HCT116 (cell line): ENCODE measurements at regions not wholly inside any gene's neighbourhood (a gene's known extent, or its start where the extent isn't known, plus 50 kb on each side); places are given as distances from the start of the nearest gene placed in this dataset.

Experiments used
- ATAC-seq: fragments of 200-7000 bp; cut with Tn5 transposase; 2 replicates; pipeline ENCODE4 v1.9.1; 2020; ENCODE audit warnings: mild to moderate bottlenecking, moderate library complexity
- BruUV-seq: library from RNA; stranded (reverse); fragments of 400-500 nt; replicated peaks from 2 replicates; lab custom pipeline; 2021; lab: Mats Ljungman, UMichigan
- CTCF ChIA-PET: fragments of 300-600 bp; sonication (Branson Sonifier 250); formaldehyde crosslinking; loops from one replicate; lab custom pipeline; 2021; ENCODE audit warnings: antibody characterized with exemption; lab: Charles Lee
- POLR2A ChIA-PET: fragments of 300-600, 350-600 bp; sonication (Branson Sonifier 250); formaldehyde crosslinking; loops from one replicate; lab custom pipeline; 2021; ENCODE audit warnings: antibody characterized with exemption; lab: Charles Lee
- RAD21 ChIA-PET, 2 experiments: fragments of 300-600 bp; sonication (Branson Sonifier 250); formaldehyde crosslinking; loops; one replicate each; lab custom pipeline; 2023; ENCODE audit warnings: low total read pairs in 2 of 2; ENCODE audit not compliant: uncharacterized antibody in 2 of 2, unreplicated experiment in 2 of 2, low non-redundant PET in 1 of 2; lab: Charles Lee
- DNase-seq: peaks from one replicate; pipeline ENCODE4 v3.0.0-alpha.2; 2010; ENCODE audit warnings: low read depth, low spot score
- H2AFZ ChIP-seq: fragments of 200-600 bp; shearing (Covaris generic), sonication (generic); 2 replicates; pipeline ENCODE4 v1.6.1; 2017; ENCODE audit warnings: low read depth, mixed run types, mixed read lengths, antibody characterized with exemption, low read length; ENCODE audit not compliant: poor library complexity, severe bottlenecking
- H3K27ac ChIP-seq: 2 replicates; pipeline ENCODE4 v1.5.1; 2012; ENCODE audit warnings: low read depth, low read length
- H3K27me3 ChIP-seq: fragments of 200-600 bp; sonication (generic); 2 replicates; pipeline ENCODE4 v1.6.1; 2016; ENCODE audit warnings: mixed run types, low read length, mixed read lengths; ENCODE audit not compliant: insufficient read depth
- H3K36me3 ChIP-seq, 2 experiments: fragments of 200-500 bp in 1 of 2; fragments of 200-600 bp in 1 of 2; sonication (Bioruptor generic) in 1 of 2; sonication (generic) in 1 of 2; 2 replicates each; pipeline versions ENCODE4 v1.5.1 to v1.6.1; 2014 to 2016; ENCODE audit warnings: low read length in 2 of 2, inconsistent platforms in 1 of 2, mixed read lengths in 1 of 2, mixed run types in 1 of 2; ENCODE audit not compliant: insufficient read depth in 2 of 2, control insufficient read depth in 1 of 2
- H3K4me1 ChIP-seq, 2 experiments: fragments of 200-600 bp in 1 of 2; sonication (generic) in 1 of 2; 2 replicates each; pipeline versions ENCODE4 v1.5.1 to v1.6.1; 2012 to 2017; ENCODE audit warnings: low read length in 2 of 2, inconsistent platforms in 1 of 2, mild to moderate bottlenecking in 1 of 2, mixed read lengths in 1 of 2, mixed run types in 1 of 2, moderate library complexity in 1 of 2; ENCODE audit not compliant: insufficient read depth in 2 of 2, control insufficient read depth in 1 of 2
- H3K4me2 ChIP-seq: fragments of 200-600 bp; sonication (generic); 2 replicates; pipeline ENCODE4 v1.6.1; 2017; ENCODE audit warnings: mixed run types, low read length, mixed read lengths
- H3K4me3 ChIP-seq, 2 experiments: fragments of 200-600 bp in 1 of 2; sonication (generic) in 1 of 2; replicated peaks in 1 of 2; 2 replicates each; pipeline ENCODE4 v1.5.1; 2011 to 2016; ENCODE audit warnings: low read length in 2 of 2, control low read depth in 1 of 2, low read depth in 1 of 2, mild to moderate bottlenecking in 1 of 2, mixed read lengths in 1 of 2, mixed run types in 1 of 2
- H3K79me2 ChIP-seq: fragments of 200-600 bp; sonication (generic); 2 replicates; pipeline ENCODE4 v1.6.1; 2017; ENCODE audit warnings: mild to moderate bottlenecking, mixed run types, low read length, moderate library complexity, mixed read lengths; ENCODE audit not compliant: insufficient read depth
- H3K9ac ChIP-seq: fragments of 200-600 bp; sonication (generic); 2 replicates; pipeline ENCODE4 v1.6.1; 2016; ENCODE audit warnings: low read length, mixed read lengths
- H3K9me2 ChIP-seq: fragments of 200-600 bp; sonication (generic), shearing (Covaris generic); 2 replicates; pipeline ENCODE4 v1.6.1; 2017; ENCODE audit warnings: mixed run types, mild to moderate bottlenecking, moderate library complexity; ENCODE audit not compliant: insufficient read depth
- H3K9me3 ChIP-seq, 2 experiments: fragments of 200-500 bp in 1 of 2; fragments of 200-600 bp in 1 of 2; sonication (Bioruptor generic) in 1 of 2; sonication (generic) in 1 of 2; 2 replicates each; pipeline ENCODE4 v1.6.1; 2014 to 2017; ENCODE audit warnings: low read length in 2 of 2, mixed read lengths in 2 of 2, inconsistent platforms in 1 of 2, low read depth in 1 of 2, mild to moderate bottlenecking in 1 of 2, mixed run types in 1 of 2, moderate library complexity in 1 of 2; ENCODE audit not compliant: control insufficient read depth in 1 of 2, insufficient read depth in 1 of 2
- H4K20me1 ChIP-seq: fragments of 200-600 bp; sonication (generic), shearing (Covaris generic); 2 replicates; pipeline ENCODE4 v1.6.1; 2017; ENCODE audit warnings: mixed run types, mild to moderate bottlenecking, moderate library complexity; ENCODE audit not compliant: insufficient read depth
- ATF3 ChIP-seq: IDR thresholded peaks from 2 replicates; pipeline ENCODE4 v1.6.1; 2012
- EZH2 ChIP-seq: fragments of 200-600 bp; sonication (generic); IDR thresholded peaks from 2 replicates; pipeline ENCODE4 v1.6.1; 2017; ENCODE audit warnings: antibody characterized with exemption, mixed run types
- POLR2A ChIP-seq: IDR thresholded peaks from 2 replicates; pipeline ENCODE4 v1.7.0; 2011; ENCODE audit warnings: borderline replicate concordance; ENCODE audit not compliant: insufficient read depth, insufficient read length; ENCODE audit errors: extremely low read depth
- SIN3A ChIP-seq: IDR thresholded peaks from 2 replicates; pipeline ENCODE4 v1.6.1; 2012; ENCODE audit warnings: low read depth
- SP1 ChIP-seq: IDR thresholded peaks from 2 replicates; pipeline ENCODE4 v1.6.1; 2012; ENCODE audit warnings: low read depth
- YY1 ChIP-seq: IDR thresholded peaks from 2 replicates; pipeline ENCODE4 v1.6.1; 2011; ENCODE audit warnings: low read length, low read depth, moderate library complexity, mild to moderate bottlenecking; ENCODE audit not compliant: insufficient replicate concordance; ENCODE audit errors: extremely low read depth
- ZBTB33 ChIP-seq: IDR thresholded peaks from 2 replicates; pipeline ENCODE4 v1.6.1; 2011; ENCODE audit warnings: mild to moderate bottlenecking, low read length, moderate library complexity; ENCODE audit not compliant: insufficient replicate concordance; ENCODE audit errors: extremely low read depth
- intact Hi-C: fragments of 100-400 bp; cut with micrococcal nuclease; formaldehyde crosslinking; loops from 2 replicates; pipeline ENCODE4 v1.10.0; 2022
- TF ChIP-seq, protein P1 (sequence below): IDR thresholded peaks from 2 replicates; pipeline ENCODE4 v1.6.1; 2012; ENCODE audit warnings: low read depth
- TF ChIP-seq, protein P2 (sequence below), 3 experiments: fragments of 200-600 bp in 1 of 3; sonication (generic) in 1 of 3; IDR thresholded peaks in 2 of 3; conservative IDR thresholded peaks in 1 of 3; 2 replicates each; pipeline ENCODE4 v1.5.1; 2012 to 2017; ENCODE audit warnings: low read depth in 2 of 3, low read length in 2 of 3, antibody characterized with exemption in 1 of 3, borderline replicate concordance in 1 of 3, control low read depth in 1 of 3, mild to moderate bottlenecking in 1 of 3, mixed read lengths in 1 of 3, mixed run types in 1 of 3, moderate library complexity in 1 of 3; ENCODE audit not compliant: insufficient read depth in 1 of 3

DNA sequence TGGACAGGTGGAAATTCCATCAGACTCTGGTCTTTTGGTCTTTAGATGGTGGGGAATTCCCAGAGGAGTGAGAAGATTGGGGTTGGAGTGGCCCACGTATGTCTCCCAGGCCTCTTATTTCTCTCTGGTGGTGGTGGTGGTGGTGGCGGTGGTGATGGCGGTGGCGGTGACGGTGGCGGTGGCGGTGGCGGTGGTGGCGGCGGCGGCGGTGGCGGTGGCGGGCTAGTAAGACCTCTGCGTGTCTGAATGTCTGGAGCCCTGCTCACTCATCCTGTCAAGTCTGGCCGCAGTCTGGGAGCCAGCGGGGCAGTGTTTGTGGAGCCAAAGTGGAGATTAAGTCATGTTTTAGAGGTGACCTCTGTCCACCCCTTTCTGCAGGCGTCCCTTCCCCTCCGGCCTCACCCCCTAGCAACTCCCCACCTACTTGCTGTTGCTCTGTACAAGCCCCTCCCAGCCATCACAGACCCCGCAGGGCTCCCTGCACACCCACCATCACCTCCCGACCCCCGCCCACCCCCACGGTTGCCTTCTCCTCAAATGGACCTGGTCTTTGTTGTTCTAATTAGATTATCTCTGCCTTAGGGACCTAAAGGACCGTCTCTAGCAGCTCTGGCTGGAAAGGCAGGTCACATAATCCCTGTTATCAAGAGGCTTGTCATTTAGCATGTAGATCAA lies 165.0 kb upstream of the TBX20 start:
- H3K4me3 ChIP-seq = no peak overlapping the region
- no peaks in the 10 kb centered on the region for H3K9me2 ChIP-seq
- H3K4me1 ChIP-seq = no peaks in the 10 kb centered on the region
- H3K36me3 ChIP-seq = no peaks in the 10 kb centered on the region
- no peak overlapping the region for H3K27ac ChIP-seq
- no peak overlapping the region for H2AFZ ChIP-seq
- TF ChIP-seq, protein P1, sequence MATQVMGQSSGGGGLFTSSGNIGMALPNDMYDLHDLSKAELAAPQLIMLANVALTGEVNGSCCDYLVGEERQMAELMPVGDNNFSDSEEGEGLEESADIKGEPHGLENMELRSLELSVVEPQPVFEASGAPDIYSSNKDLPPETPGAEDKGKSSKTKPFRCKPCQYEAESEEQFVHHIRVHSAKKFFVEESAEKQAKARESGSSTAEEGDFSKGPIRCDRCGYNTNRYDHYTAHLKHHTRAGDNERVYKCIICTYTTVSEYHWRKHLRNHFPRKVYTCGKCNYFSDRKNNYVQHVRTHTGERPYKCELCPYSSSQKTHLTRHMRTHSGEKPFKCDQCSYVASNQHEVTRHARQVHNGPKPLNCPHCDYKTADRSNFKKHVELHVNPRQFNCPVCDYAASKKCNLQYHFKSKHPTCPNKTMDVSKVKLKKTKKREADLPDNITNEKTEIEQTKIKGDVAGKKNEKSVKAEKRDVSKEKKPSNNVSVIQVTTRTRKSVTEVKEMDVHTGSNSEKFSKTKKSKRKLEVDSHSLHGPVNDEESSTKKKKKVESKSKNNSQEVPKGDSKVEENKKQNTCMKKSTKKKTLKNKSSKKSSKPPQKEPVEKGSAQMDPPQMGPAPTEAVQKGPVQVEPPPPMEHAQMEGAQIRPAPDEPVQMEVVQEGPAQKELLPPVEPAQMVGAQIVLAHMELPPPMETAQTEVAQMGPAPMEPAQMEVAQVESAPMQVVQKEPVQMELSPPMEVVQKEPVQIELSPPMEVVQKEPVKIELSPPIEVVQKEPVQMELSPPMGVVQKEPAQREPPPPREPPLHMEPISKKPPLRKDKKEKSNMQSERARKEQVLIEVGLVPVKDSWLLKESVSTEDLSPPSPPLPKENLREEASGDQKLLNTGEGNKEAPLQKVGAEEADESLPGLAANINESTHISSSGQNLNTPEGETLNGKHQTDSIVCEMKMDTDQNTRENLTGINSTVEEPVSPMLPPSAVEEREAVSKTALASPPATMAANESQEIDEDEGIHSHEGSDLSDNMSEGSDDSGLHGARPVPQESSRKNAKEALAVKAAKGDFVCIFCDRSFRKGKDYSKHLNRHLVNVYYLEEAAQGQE = no peak
- TF ChIP-seq SIN3A (no peak), SP1 (no peak), YY1 (no peak)
- H4K20me1 ChIP-seq = no peaks in the 10 kb centered on the region
- intact Hi-C loops = no loop called here
- ATAC-seq (no peak), DNase-seq (no peak)
- no peak overlapping the region for H3K9ac ChIP-seq
- peaks cover 21% of the 10 kb centered on the region; the same call in 1 of the 2 replicates for H3K27me3 ChIP-seq
- BruUV-seq = no TSS peak
- H3K4me2 ChIP-seq = no peak overlapping the region
- ChIA-PET RAD21 (no interaction called here), CTCF (no interaction called here), POLR2A (no interaction called here)
- no peaks in the 10 kb centered on the region for H3K9me3 ChIP-seq
- no peaks in the 10 kb centered on the region for H3K79me2 ChIP-seq

DNA sequence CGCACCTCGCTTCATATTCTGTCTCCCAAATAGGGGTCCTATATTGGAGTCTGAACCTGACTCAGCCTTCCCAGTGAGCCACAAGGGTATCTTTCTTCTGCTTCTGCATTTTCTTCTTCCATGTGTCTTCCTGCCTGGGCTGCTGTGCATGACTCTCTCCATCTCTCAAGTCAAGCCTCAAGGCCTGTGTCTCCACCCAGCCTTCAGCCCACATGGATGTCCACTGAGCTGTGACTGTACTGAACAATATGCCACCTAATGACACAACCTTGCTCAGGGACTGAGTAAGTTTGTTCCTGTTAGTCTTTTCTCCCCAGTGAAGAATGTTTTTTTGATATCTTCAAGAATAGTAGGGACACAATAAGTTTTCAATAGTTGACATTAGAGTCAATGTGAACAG lies 162.7 kb upstream of the TBX20 start:
- H3K79me2 ChIP-seq = no peaks in the 10 kb centered on the region
- no peaks in the 10 kb centered on the region for H3K4me1 ChIP-seq
- no peak overlapping the region for H3K4me2 ChIP-seq
- DNase-seq (no peak), ATAC-seq (no peak)
- no peaks in the 10 kb centered on the region for H3K9me3 ChIP-seq
- no peak overlapping the region for H3K9ac ChIP-seq
- H3K36me3 ChIP-seq = no peaks in the 10 kb centered on the region
- H3K9me2 ChIP-seq = no peaks in the 10 kb centered on the region
- no TSS peak for BruUV-seq
- H3K27ac ChIP-seq = no peak overlapping the region
- no peak overlapping the region for H3K4me3 ChIP-seq
- RAD21 ChIA-PET = no interaction called here
- peaks cover 29% of the 10 kb centered on the region; the same call in 1 of the 2 replicates for H3K27me3 ChIP-seq
- intact Hi-C loops = no loop called here
- CTCF ChIA-PET = no interaction called here
- H4K20me1 ChIP-seq = no peaks in the 10 kb centered on the region
- POLR2A ChIA-PET = no interaction called here
- no peak overlapping the region for H2AFZ ChIP-seq
- TF ChIP-seq EZH2 (no peak), ZBTB33 (no peak), ATF3 (no peak), POLR2A (no peak)
- TF ChIP-seq, protein P2, sequence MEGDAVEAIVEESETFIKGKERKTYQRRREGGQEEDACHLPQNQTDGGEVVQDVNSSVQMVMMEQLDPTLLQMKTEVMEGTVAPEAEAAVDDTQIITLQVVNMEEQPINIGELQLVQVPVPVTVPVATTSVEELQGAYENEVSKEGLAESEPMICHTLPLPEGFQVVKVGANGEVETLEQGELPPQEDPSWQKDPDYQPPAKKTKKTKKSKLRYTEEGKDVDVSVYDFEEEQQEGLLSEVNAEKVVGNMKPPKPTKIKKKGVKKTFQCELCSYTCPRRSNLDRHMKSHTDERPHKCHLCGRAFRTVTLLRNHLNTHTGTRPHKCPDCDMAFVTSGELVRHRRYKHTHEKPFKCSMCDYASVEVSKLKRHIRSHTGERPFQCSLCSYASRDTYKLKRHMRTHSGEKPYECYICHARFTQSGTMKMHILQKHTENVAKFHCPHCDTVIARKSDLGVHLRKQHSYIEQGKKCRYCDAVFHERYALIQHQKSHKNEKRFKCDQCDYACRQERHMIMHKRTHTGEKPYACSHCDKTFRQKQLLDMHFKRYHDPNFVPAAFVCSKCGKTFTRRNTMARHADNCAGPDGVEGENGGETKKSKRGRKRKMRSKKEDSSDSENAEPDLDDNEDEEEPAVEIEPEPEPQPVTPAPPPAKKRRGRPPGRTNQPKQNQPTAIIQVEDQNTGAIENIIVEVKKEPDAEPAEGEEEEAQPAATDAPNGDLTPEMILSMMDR (IDR thresholded peaks at IDR 0.05 in 2 of 3, conservative IDR thresholded peaks at IDR 0.05 in 1 of 3; ENCODE audit: borderline replicate concordance in 1 of 3, insufficient read depth in 1 of 3, low read depth in 2 of 3, low read length in 2 of 3) = no peak
